A673 (cell line): ENCODE measurements at regions not wholly inside any gene's neighbourhood (a gene's known extent, or its start where the extent isn't known, plus 50 kb on each side); places are given as distances from the start of the nearest gene placed in this dataset.

Source experiments
- BruUV-seq: library from RNA; stranded (reverse); fragments of 400-500 nt; replicated peaks from 2 replicates; lab custom pipeline; 2021; lab: Mats Ljungman, UMichigan
- CTCF ChIA-PET: fragments of 300-600 bp; sonication (Branson Sonifier 250); formaldehyde crosslinking; loops from one replicate; lab custom pipeline; 2022; ENCODE audit warnings: antibody characterized with exemption; lab: Charles Lee
- POLR2A ChIA-PET: fragments of 300-600 bp; sonication (Branson Sonifier 250); formaldehyde crosslinking; loops from one replicate; lab custom pipeline; 2022; ENCODE audit warnings: antibody characterized with exemption; ENCODE audit not compliant: low non-redundant PET; lab: Charles Lee
- DNase-seq: peaks from one replicate; pipeline ENCODE4 v3.0.0-alpha.2; 2015; ENCODE audit warnings: low spot score
- H3K27ac ChIP-seq: fragments of 200-600 bp; sonication (generic); 2 replicates; pipeline ENCODE4 v1.5.1; 2016; ENCODE audit warnings: mixed run types, low read depth, mild to moderate bottlenecking, mixed read lengths, antibody characterized with exemption, low read length; ENCODE audit not compliant: poor library complexity, severe bottlenecking
- H3K27me3 ChIP-seq: fragments of 200-600 bp; sonication (generic); replicated peaks from 2 replicates; pipeline ENCODE4 v1.6.1; 2017; ENCODE audit warnings: mixed run types, low read depth, mild to moderate bottlenecking, mixed read lengths, antibody characterized with exemption, low read length; ENCODE audit not compliant: insufficient read depth, poor library complexity
- H3K36me3 ChIP-seq: fragments of 200-600 bp; sonication (generic); 2 replicates; pipeline ENCODE4 v1.6.1; 2016; ENCODE audit warnings: mixed run types, mild to moderate bottlenecking, mixed read lengths, antibody characterized with exemption, low read length; ENCODE audit not compliant: insufficient read depth, poor library complexity, severe bottlenecking
- H3K4me1 ChIP-seq: fragments of 200-600 bp; sonication (generic); 2 replicates; pipeline ENCODE4 v1.6.1; 2017; ENCODE audit warnings: mixed run types, mild to moderate bottlenecking, mixed read lengths, antibody characterized with exemption, low read length; ENCODE audit not compliant: insufficient read depth, poor library complexity, severe bottlenecking
- H3K4me3 ChIP-seq: fragments of 200-600 bp; sonication (generic); 2 replicates; pipeline ENCODE4 v1.5.1; 2016; ENCODE audit warnings: low read depth, mixed run types, mild to moderate bottlenecking, mixed read lengths, low read length; ENCODE audit not compliant: poor library complexity, severe bottlenecking
- H3K9me3 ChIP-seq: fragments of 200-600 bp; sonication (generic); 2 replicates; pipeline ENCODE4 v1.6.1; 2016; ENCODE audit warnings: mixed run types, low read depth, mild to moderate bottlenecking, mixed read lengths, antibody characterized with exemption, low read length; ENCODE audit not compliant: poor library complexity, severe bottlenecking
- CTCF ChIP-seq: fragments of 300-800, 200-600 bp; sonication (generic); conservative IDR thresholded peaks from 2 replicates; pipeline ENCODE4 v1.5.1; 2017; ENCODE audit warnings: low read depth, mild to moderate bottlenecking, antibody characterized with exemption, low read length, moderate library complexity, mixed read lengths
- EZH2 ChIP-seq: fragments of 200-600 bp; sonication (generic); IDR thresholded peaks from 2 replicates; pipeline ENCODE4 v1.6.1; 2017; ENCODE audit warnings: borderline replicate concordance, low read depth, mild to moderate bottlenecking, mixed read lengths, antibody characterized with exemption, low read length; ENCODE audit not compliant: poor library complexity, severe bottlenecking
- intact Hi-C: fragments of 100-400 bp; cut with micrococcal nuclease; formaldehyde crosslinking; loops from one replicate; pipeline ENCODE4 v1.10.0; 2022; ENCODE audit not compliant: unreplicated experiment

GRCh38 chr6:156319707-156320106 is 457.5 kb upstream of the ARID1B start:
- POLR2A ChIA-PET: no interaction called here
- no peaks in the 10 kb centered on the region for H3K4me1 ChIP-seq
- DNase-seq: no peak

GRCh38 chr6:156316583-156317125 is 460.5 kb upstream of the ARID1B start:
- Histone ChIP-seq H3K27ac (no peak overlapping the region), H3K9me3 (no peaks in the 10 kb centered on the region), H3K4me3 (no peak overlapping the region), H3K27me3 (no peaks in the 10 kb centered on the region), H3K36me3 (no peaks in the 10 kb centered on the region), H3K4me1 (no peaks in the 10 kb centered on the region)
- intact Hi-C loops: no loop called here
- no peak for DNase-seq
- TF ChIP-seq EZH2 (no peak), CTCF (no peak)
- BruUV-seq: no TSS peak
- POLR2A ChIA-PET: no interaction called here
- CTCF ChIA-PET: no interaction called here

More at GRCh38 chr6:156319707-156320106, 457.5 kb upstream of the ARID1B start:
- intact Hi-C loops: no loop called here
- no peak overlapping the region for H3K4me3 ChIP-seq
- BruUV-seq: no TSS peak
- no peaks in the 10 kb centered on the region for H3K9me3 ChIP-seq
- CTCF ChIA-PET: no interaction called here
- H3K36me3 ChIP-seq: no peaks in the 10 kb centered on the region
- H3K27ac ChIP-seq: no peak overlapping the region
- H3K27me3 ChIP-seq: no peaks in the 10 kb centered on the region
- no peak for TF ChIP-seq EZH2
- TF ChIP-seq CTCF: no peak

- H3K4me3 ChIP-seq: no peak overlapping the region
- H3K27me3 ChIP-seq: no peaks in the 10 kb centered on the region
- intact Hi-C loops: no loop called here
- no peaks in the 10 kb centered on the region for H3K9me3 ChIP-seq
- no peaks in the 10 kb centered on the region for H3K4me1 ChIP-seq
- DNase-seq: no peak
- POLR2A ChIA-PET: no interaction called here
- no peak for TF ChIP-seq CTCF
- no peak for TF ChIP-seq EZH2
- no peak overlapping the region for H3K27ac ChIP-seq
- CTCF ChIA-PET: no interaction called here
- no TSS peak for BruUV-seq
- H3K36me3 ChIP-seq: no peaks in the 10 kb centered on the region
Measured at GRCh38 chr6:156315146-156315545, 462.0 kb upstream of the ARID1B start.
